Lung (tissue), 11 donors: ENCODE measurements at regions not wholly inside any gene's neighbourhood (a gene's known extent, or its start where the extent isn't known, plus 50 kb on each side); places are given as distances from the start of the nearest gene placed in this dataset.

Experiments
- ATAC-seq: fragments of 200-7000 bp; cut with Tn5 transposase; one replicate; pipeline ENCODE4 v1.9.1; 2020; ENCODE audit warnings: moderate number of reproducible peaks; ENCODE audit not compliant: insufficient read depth, low FRiP score
- DNase-seq, 3 donors: peaks; one replicate each; pipeline ENCODE4 v3.0.0-alpha.2; 2013 to 2017
- H3K27ac ChIP-seq, 2 donors: one replicate each; pipeline ENCODE4 v1.5.1; 2013; ENCODE audit warnings: mild to moderate bottlenecking in 2 of 2, moderate library complexity in 2 of 2, control low read depth in 1 of 2, inconsistent platforms in 1 of 2, low read depth in 1 of 2, low read length in 1 of 2
- H3K27me3 ChIP-seq, 3 donors: one replicate each; pipeline ENCODE4 v1.5.1; 2013; ENCODE audit warnings: low read length in 2 of 3; ENCODE audit not compliant: control insufficient read depth in 3 of 3, insufficient read depth in 3 of 3
- H3K36me3 ChIP-seq, 4 donors: one replicate each; pipeline ENCODE4 v1.5.1; 2013; ENCODE audit warnings: low read length in 4 of 4, mild to moderate bottlenecking in 1 of 4, moderate library complexity in 1 of 4; ENCODE audit not compliant: control insufficient read depth in 4 of 4, insufficient read depth in 4 of 4
- H3K4me1 ChIP-seq, 5 donors: one replicate each; pipeline ENCODE4 v1.5.1; 2013; ENCODE audit warnings: low read length in 5 of 5, mild to moderate bottlenecking in 2 of 5, moderate library complexity in 1 of 5; ENCODE audit not compliant: control insufficient read depth in 5 of 5, insufficient read depth in 5 of 5
- H3K4me3 ChIP-seq: one replicate; pipeline ENCODE4 v1.5.1; 2013; ENCODE audit warnings: mild to moderate bottlenecking, control low read depth, moderate library complexity
- H3K9ac ChIP-seq, 2 donors: one replicate each; pipeline ENCODE4 v1.5.1; 2013; ENCODE audit warnings: low read length in 2 of 2, control low read depth in 1 of 2; ENCODE audit not compliant: insufficient read depth in 1 of 2
- H3K9me3 ChIP-seq, 4 donors: one replicate each; pipeline ENCODE4 v1.5.1; 2013; ENCODE audit warnings: low read length in 3 of 4, mild to moderate bottlenecking in 1 of 4, moderate library complexity in 1 of 4; ENCODE audit not compliant: control insufficient read depth in 4 of 4, insufficient read depth in 3 of 4
- WGBS, 2 donors: extraction: QIAGEN DNeasy Blood & Tissue Kit; methylation state at CpG; one replicate each; pipeline ENCODE4 v1.1.7; 2013; 5-methylcytosine and 5-hydroxymethylcytosine counted together
- TF ChIP-seq, protein P1 (sequence below): IDR thresholded peaks from 2 replicates; pipeline ENCODE4 v1.5.1; 2012; ENCODE audit warnings: mild to moderate bottlenecking; ENCODE audit errors: control extremely low read depth, extremely low read depth
- donor health status: control.
- donor health status: control.
- donor health status: Bipolar disorder and iron deficiency.
- donor health status: healthy.
- donor health status: DM: yes; HTN: yes; CAD: no.

DNA sequence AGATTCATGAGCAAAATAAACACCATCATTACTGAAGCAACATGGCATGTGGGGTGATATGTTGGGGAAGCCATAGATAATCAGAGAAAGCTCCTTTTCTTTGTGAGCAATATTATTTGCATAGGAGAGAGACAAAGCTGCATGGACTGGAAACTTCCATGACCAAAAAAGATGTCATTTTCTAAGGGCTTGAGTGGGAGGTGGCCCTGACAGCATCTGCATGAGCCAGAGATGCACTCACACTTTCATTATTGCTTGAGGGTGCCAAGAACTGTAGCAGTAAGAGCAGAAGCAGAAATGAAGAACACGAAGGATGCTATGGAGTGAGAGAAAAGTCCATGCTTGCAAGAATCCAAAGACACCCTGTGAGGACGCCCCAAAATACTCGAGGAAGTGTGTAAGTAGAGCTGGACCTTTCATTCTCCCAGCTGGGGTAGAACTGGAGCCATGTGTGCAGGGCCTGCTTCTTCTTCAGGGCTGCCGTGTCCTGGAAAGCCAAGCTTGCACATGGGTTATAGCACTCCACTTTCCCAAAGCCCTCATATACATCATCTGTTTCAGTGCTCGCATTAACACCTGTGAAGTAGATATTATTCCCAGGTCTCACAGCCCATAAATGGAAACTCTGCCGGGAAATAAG, 851.2 kb downstream of the DHX35 start:
- H3K9me3 ChIP-seq: peaks cover 0 to 2% (median 0%) of the 10 kb centered on the region in 4 donors
- WGBS, 2 donors: 89 to 90% methylated on average over 6 of the region's 6 CpGs
- no peak for DNase-seq
- no peaks in the 10 kb centered on the region for H3K36me3 ChIP-seq
- H3K4me3 ChIP-seq: no peak overlapping the region
- H3K27ac ChIP-seq: no peak overlapping the region
- ATAC-seq: no peak
- H3K4me1 ChIP-seq: peaks cover 0 to 8% (median 0%) of the 10 kb centered on the region in 5 donors
- no peak overlapping the region for H3K9ac ChIP-seq
- H3K27me3 ChIP-seq: no peaks in the 10 kb centered on the region
- TF ChIP-seq, protein P1, sequence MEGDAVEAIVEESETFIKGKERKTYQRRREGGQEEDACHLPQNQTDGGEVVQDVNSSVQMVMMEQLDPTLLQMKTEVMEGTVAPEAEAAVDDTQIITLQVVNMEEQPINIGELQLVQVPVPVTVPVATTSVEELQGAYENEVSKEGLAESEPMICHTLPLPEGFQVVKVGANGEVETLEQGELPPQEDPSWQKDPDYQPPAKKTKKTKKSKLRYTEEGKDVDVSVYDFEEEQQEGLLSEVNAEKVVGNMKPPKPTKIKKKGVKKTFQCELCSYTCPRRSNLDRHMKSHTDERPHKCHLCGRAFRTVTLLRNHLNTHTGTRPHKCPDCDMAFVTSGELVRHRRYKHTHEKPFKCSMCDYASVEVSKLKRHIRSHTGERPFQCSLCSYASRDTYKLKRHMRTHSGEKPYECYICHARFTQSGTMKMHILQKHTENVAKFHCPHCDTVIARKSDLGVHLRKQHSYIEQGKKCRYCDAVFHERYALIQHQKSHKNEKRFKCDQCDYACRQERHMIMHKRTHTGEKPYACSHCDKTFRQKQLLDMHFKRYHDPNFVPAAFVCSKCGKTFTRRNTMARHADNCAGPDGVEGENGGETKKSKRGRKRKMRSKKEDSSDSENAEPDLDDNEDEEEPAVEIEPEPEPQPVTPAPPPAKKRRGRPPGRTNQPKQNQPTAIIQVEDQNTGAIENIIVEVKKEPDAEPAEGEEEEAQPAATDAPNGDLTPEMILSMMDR: no peak

- Histone ChIP-seq H3K4me3 (no peak overlapping the region), H3K27me3 (no peaks in the 10 kb centered on the region), H3K9me3 (no peaks in the 10 kb centered on the region), H3K36me3 (no peaks in the 10 kb centered on the region), H3K9ac (no peak overlapping the region), H3K27ac (no peak overlapping the region), H3K4me1 (peaks cover 0 to 8% (median 0%) of the 10 kb centered on the region in 5 donors)
- ATAC-seq: no peak
- no peak for DNase-seq
- TF ChIP-seq, protein P1: no peak
- WGBS, 2 donors: 83 to 95% methylated on average over 2 of the region's 2 CpGs
Measured at GRCh38 chr20:39812116-39812515, 850.0 kb downstream of the DHX35 start.

GRCh38 chr20:39810309-39810708, 848.2 kb downstream of the DHX35 start:
- no peaks in the 10 kb centered on the region for H3K27me3 ChIP-seq
- H3K36me3 ChIP-seq: no peaks in the 10 kb centered on the region
- no peak overlapping the region for H3K27ac ChIP-seq
- WGBS, 2 donors: 46 to 63% methylated on average over 2 of the region's 2 CpGs
- TF ChIP-seq, protein P1: no peak
- ATAC-seq (no peak), DNase-seq (no peak)
- H3K4me3 ChIP-seq: no peak overlapping the region
- no peak overlapping the region for H3K9ac ChIP-seq
- no peaks in the 10 kb centered on the region for H3K9me3 ChIP-seq
- peaks cover 0 to 8% (median 0%) of the 10 kb centered on the region in 5 donors for H3K4me1 ChIP-seq

- DNase-seq (no peak), ATAC-seq (no peak)
- Histone ChIP-seq H3K4me3 (no peak overlapping the region), H3K4me1 (peaks cover 0 to 8% (median 0%) of the 10 kb centered on the region in 5 donors), H3K27me3 (no peaks in the 10 kb centered on the region), H3K36me3 (no peaks in the 10 kb centered on the region), H3K9ac (no peak overlapping the region), H3K9me3 (no peaks in the 10 kb centered on the region), H3K27ac (no peak overlapping the region)
- 66 to 74% methylated on average over 1 of the region's 1 CpG for WGBS, 2 donors
- TF ChIP-seq, protein P1: no peak
Measured at GRCh38 chr20:39808613-39809012, 846.5 kb downstream of the DHX35 start.
